ENCODE measurements at regions not wholly inside any gene's neighbourhood (a gene's known extent, or its start where the extent isn't known, plus 50 kb on each side); places are given as distances from the start of the nearest gene placed in this dataset.

GRCh38 chr15:47404877-47405276, 312.4 kb upstream of the SEMA6D start:
- DNase-seq (ENCODE audit: insufficient read length), result no peak
- no peak for FAIRE-seq

GRCh38 chr15:47405365-47406162, 311.7 kb upstream of the SEMA6D start:
- TF ChIP-seq TAF1 (IDR thresholded peaks at IDR 0.05; ENCODE audit: borderline replicate concordance, low read depth, low read length), result no peak
- no peak for TF ChIP-seq POLR2A (IDR thresholded peaks at IDR 0.05; ENCODE audit: low read depth, low read length)
- no peak for TF ChIP-seq POLR2AphosphoS5 (IDR thresholded peaks at IDR 0.05; ENCODE audit: low read depth, low read length)
- FAIRE-seq (no peak), DNase-seq (ENCODE audit: insufficient read length) (no peak)

More at GRCh38 chr15:47404877-47405276, 312.4 kb upstream of the SEMA6D start:
- TF ChIP-seq POLR2AphosphoS5 (IDR thresholded peaks at IDR 0.05; ENCODE audit: low read depth, low read length) (no peak), POLR2A (IDR thresholded peaks at IDR 0.05; ENCODE audit: low read depth, low read length) (no peak), TAF1 (IDR thresholded peaks at IDR 0.05; ENCODE audit: borderline replicate concordance, low read depth, low read length) (no peak)

GRCh38 chr15:47407692-47408091, 309.6 kb upstream of the SEMA6D start:
- no peak for TF ChIP-seq TAF1 (IDR thresholded peaks at IDR 0.05; ENCODE audit: borderline replicate concordance, low read depth, low read length)
- no peak for TF ChIP-seq POLR2A (IDR thresholded peaks at IDR 0.05; ENCODE audit: low read depth, low read length)
- no peak for TF ChIP-seq POLR2AphosphoS5 (IDR thresholded peaks at IDR 0.05; ENCODE audit: low read depth, low read length)
- DNase-seq (ENCODE audit: insufficient read length) (no peak), FAIRE-seq (no peak)

- TF ChIP-seq POLR2AphosphoS5 (IDR thresholded peaks at IDR 0.05; ENCODE audit: low read depth, low read length), result no peak
- no peak for TF ChIP-seq TAF1 (IDR thresholded peaks at IDR 0.05; ENCODE audit: borderline replicate concordance, low read depth, low read length)
- no peak for TF ChIP-seq POLR2A (IDR thresholded peaks at IDR 0.05; ENCODE audit: low read depth, low read length)
- no peak for FAIRE-seq
Observed at GRCh38 chr15:47409038-47409437, 308.3 kb upstream of the SEMA6D start.

DNA sequence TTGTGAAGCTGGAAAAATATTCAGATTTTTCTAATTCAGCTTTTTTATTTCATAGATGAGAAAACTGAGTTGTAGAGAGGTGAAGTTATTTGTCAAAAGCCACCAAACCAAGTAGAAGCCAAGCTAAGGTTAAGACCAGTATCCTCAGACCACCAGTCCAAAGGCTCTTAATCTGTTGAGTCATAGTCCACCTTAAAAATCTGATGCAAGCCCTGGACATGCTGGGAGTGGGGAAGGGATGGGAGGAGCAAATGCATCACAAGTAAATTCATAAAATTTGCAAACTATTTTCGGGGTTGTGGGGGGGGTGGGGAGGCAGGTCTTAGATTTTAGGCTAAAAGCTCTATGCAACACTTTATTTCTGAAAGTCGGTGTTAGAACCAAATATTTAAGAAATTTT, 307.7 kb upstream of the SEMA6D start:
- TF ChIP-seq TAF1 (IDR thresholded peaks at IDR 0.05; ENCODE audit: borderline replicate concordance, low read depth, low read length), result no peak
- no peak for TF ChIP-seq POLR2AphosphoS5 (IDR thresholded peaks at IDR 0.05; ENCODE audit: low read depth, low read length)
- TF ChIP-seq POLR2A (IDR thresholded peaks at IDR 0.05; ENCODE audit: low read depth, low read length), result no peak
- FAIRE-seq (no peak), DNase-seq (ENCODE audit: insufficient read length) (no peak)

More at GRCh38 chr15:47409038-47409437, 308.3 kb upstream of the SEMA6D start:
- no peak for DNase-seq (ENCODE audit: insufficient read length)

DNA sequence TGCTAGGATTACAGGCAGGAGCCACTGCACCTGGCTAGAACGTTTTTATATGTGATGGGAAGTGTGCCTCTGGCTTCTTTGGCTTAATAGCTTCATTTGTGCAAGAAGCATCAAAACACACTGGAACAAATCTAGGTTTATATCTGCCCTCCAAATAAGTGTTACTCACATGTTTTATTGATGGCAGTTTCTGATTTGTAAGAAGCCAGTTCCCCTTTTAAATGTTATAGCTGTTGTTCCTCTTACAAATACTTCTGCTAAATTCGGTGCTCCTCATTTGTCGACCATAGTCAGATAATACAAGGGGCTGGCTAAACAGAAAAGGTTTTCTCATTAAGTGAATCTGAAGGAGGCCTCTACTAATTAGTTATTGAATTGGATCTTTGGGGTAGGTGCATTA, 307.1 kb upstream of the SEMA6D start:
- no peak for DNase-seq (ENCODE audit: insufficient read length)
- FAIRE-seq, result no peak
- TF ChIP-seq POLR2AphosphoS5 (IDR thresholded peaks at IDR 0.05; ENCODE audit: low read depth, low read length) (no peak), POLR2A (IDR thresholded peaks at IDR 0.05; ENCODE audit: low read depth, low read length) (no peak), TAF1 (IDR thresholded peaks at IDR 0.05; ENCODE audit: borderline replicate concordance, low read depth, low read length) (no peak)

DNA sequence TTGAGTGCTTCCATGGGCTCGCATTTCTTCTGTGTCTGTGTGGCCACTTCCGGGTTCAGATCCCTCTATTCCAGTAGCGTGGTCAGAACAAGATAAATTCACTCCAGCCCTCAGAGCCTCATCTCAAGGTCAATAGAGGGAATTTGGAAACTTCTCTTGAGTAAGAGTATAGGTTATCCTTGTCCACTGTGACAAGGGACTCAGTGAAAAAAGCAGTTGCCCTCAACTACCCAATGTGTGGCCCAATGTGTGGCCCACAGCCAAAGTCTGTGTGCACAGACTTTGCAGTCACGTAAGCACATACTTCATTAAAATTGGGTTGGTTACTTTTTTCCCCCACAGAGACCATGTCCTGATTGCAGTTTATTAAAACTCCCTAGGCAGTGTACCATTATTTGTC, 305.6 kb upstream of the SEMA6D start:
- TF ChIP-seq POLR2A (IDR thresholded peaks at IDR 0.05; ENCODE audit: low read depth, low read length) (no peak), POLR2AphosphoS5 (IDR thresholded peaks at IDR 0.05; ENCODE audit: low read depth, low read length) (no peak), TAF1 (IDR thresholded peaks at IDR 0.05; ENCODE audit: borderline replicate concordance, low read depth, low read length) (no peak)
- DNase-seq (ENCODE audit: insufficient read length), result no peak
- FAIRE-seq, result no peak

- TF ChIP-seq POLR2AphosphoS5 (IDR thresholded peaks at IDR 0.05; ENCODE audit: low read depth, low read length) (no peak), TAF1 (IDR thresholded peaks at IDR 0.05; ENCODE audit: borderline replicate concordance, low read depth, low read length) (no peak), POLR2A (IDR thresholded peaks at IDR 0.05; ENCODE audit: low read depth, low read length) (no peak)
- DNase-seq (ENCODE audit: insufficient read length) (no peak), FAIRE-seq (no peak)
Observed at GRCh38 chr15:47412136-47412535, 305.2 kb upstream of the SEMA6D start.

DNA sequence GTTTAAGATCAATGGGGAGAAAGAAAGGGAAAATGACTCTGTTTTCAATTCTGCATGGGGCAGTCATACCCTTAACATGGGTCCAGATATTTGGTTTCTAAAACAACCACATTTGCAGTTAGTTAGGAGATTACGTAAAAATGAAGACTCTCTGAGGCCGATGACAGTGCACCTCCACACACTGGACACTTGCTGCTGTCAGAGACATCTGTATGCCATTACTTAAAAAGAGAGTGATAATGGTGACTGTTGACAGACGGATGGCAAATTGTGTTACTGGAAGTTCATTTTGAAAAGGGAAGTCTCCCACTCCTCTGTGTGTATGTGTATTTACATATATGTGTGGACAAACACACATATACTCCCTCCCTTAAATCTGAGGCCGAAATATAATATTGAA, 304.5 kb upstream of the SEMA6D start:
- DNase-seq (ENCODE audit: insufficient read length), result no peak
- no peak for TF ChIP-seq TAF1 (IDR thresholded peaks at IDR 0.05; ENCODE audit: borderline replicate concordance, low read depth, low read length)
- TF ChIP-seq POLR2A (IDR thresholded peaks at IDR 0.05; ENCODE audit: low read depth, low read length), result no peak
- TF ChIP-seq POLR2AphosphoS5 (IDR thresholded peaks at IDR 0.05; ENCODE audit: low read depth, low read length), result no peak
- FAIRE-seq, result no peak

DNA sequence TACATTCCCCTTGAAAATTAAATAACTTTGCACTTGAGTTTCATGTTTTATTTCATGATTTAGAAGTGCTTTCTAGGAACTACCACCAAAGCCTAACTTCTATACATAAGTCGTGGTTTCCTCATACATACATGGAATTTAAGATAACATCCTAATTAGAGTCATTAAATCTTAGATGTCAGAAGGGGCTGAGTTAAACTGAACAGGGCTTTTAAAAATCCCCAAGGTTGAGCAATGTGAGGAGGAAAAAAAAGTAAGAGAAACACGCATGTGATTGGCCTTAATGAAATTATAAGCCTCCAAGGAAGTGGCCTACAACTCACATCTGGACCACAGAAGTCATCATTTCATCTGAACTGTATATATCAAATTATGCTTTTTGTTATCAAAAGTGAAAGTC, 303.1 kb upstream of the SEMA6D start:
- FAIRE-seq, result no peak
- TF ChIP-seq TAF1 (IDR thresholded peaks at IDR 0.05; ENCODE audit: borderline replicate concordance, low read depth, low read length) (no peak), POLR2A (IDR thresholded peaks at IDR 0.05; ENCODE audit: low read depth, low read length) (no peak), POLR2AphosphoS5 (IDR thresholded peaks at IDR 0.05; ENCODE audit: low read depth, low read length) (no peak)
- DNase-seq (ENCODE audit: insufficient read length), result no peak

DNA sequence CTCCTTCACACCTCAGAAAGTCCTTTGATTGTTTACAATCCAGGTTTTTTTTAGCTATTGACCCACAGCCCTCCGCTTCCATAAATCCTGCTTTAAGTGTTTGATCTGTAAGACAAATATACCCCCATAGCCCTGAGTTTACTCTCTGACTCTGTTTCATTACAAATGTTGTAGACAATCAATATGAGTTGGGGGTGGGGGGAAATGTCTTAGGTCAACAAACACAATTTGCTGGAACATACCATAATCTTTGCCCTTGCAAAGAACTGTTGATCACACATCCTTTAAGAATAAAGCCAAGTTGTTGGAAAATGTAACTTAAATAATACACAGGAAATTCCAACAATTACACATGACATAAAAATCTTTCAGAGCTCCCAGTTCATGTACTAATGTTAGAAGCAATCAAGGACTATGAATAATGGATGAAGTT, 301.8 kb upstream of the SEMA6D start:
- FAIRE-seq, result no peak
- TF ChIP-seq POLR2AphosphoS5 (IDR thresholded peaks at IDR 0.05; ENCODE audit: low read depth, low read length) (no peak), TAF1 (IDR thresholded peaks at IDR 0.05; ENCODE audit: borderline replicate concordance, low read depth, low read length) (no peak), POLR2A (IDR thresholded peaks at IDR 0.05; ENCODE audit: low read depth, low read length) (no peak)
- no peak for DNase-seq (ENCODE audit: insufficient read length)

All from GM12892 (cell line).